Mesenchymal stem cell (in vitro differentiated cells and primary cell): ENCODE measurements at regions not wholly inside any gene's neighbourhood (a gene's known extent, or its start where the extent isn't known, plus 50 kb on each side); places are given as distances from the start of the nearest gene placed in this dataset.
A peak's percentile ranks its signal among the peaks of the same experiment; 100 is the strongest.
"Not testable (repeated sequence)": the region's sequence is repeated elsewhere in the genome, so short reads cannot be mapped to it uniquely, and the experiment has no call there.

ENCODE experiments used
- DNase-seq: peaks from one replicate; pipeline ENCODE4 v3.0.0-alpha.2; 2013
- H2AFZ ChIP-seq: one replicate; pipeline ENCODE4 v1.6.1; 2013; ENCODE audit warnings: low read depth, mild to moderate bottlenecking, control low read depth, inconsistent platforms, low read length, moderate library complexity
- H2AK5ac ChIP-seq: 2 replicates; pipeline ENCODE4 v1.6.1; 2013; ENCODE audit warnings: low read length, moderate library complexity, mild to moderate bottlenecking, inconsistent platforms; ENCODE audit not compliant: severe bottlenecking
- H2BK120ac ChIP-seq: one replicate; pipeline ENCODE4 v1.6.1; 2013; ENCODE audit warnings: low read depth, mild to moderate bottlenecking, inconsistent platforms, low read length, moderate library complexity
- H2BK12ac ChIP-seq, 2 experiments: one replicate each; pipeline ENCODE4 v1.6.1; 2013; ENCODE audit warnings: inconsistent platforms in 2 of 2, low read length in 2 of 2, mild to moderate bottlenecking in 2 of 2, moderate library complexity in 2 of 2, control low read depth in 1 of 2
- H2BK15ac ChIP-seq: one replicate; pipeline ENCODE4 v1.6.1; 2013; ENCODE audit warnings: mild to moderate bottlenecking, low read depth, inconsistent platforms; ENCODE audit not compliant: poor library complexity, severe bottlenecking
- H2BK5ac ChIP-seq: 2 replicates; pipeline ENCODE4 v1.6.1; 2013; ENCODE audit warnings: low read depth, mild to moderate bottlenecking, low read length, control low read depth, inconsistent platforms; ENCODE audit not compliant: poor library complexity, severe bottlenecking
- H3K14ac ChIP-seq, 2 experiments: one replicate each; pipeline ENCODE4 v1.6.1; 2013; ENCODE audit warnings: inconsistent platforms in 2 of 2, low read length in 2 of 2, control low read depth in 1 of 2, mild to moderate bottlenecking in 1 of 2, moderate library complexity in 1 of 2
- H3K18ac ChIP-seq, 2 experiments: one replicate each; pipeline ENCODE4 v1.6.1; 2013; ENCODE audit warnings: inconsistent platforms in 2 of 2, low read length in 2 of 2, control low read depth in 1 of 2, low read depth in 1 of 2, mild to moderate bottlenecking in 1 of 2
- H3K23ac ChIP-seq, 2 experiments: one replicate each; pipeline ENCODE4 v1.6.1; 2013; ENCODE audit warnings: inconsistent platforms in 2 of 2, low read length in 2 of 2, mild to moderate bottlenecking in 2 of 2, moderate library complexity in 2 of 2, control low read depth in 1 of 2
- H3K27ac ChIP-seq: 2 replicates; pipeline ENCODE4 v1.5.1; 2013; ENCODE audit warnings: mild to moderate bottlenecking, moderate library complexity, low read length, control low read depth, inconsistent platforms; ENCODE audit not compliant: poor library complexity, severe bottlenecking
- H3K27me3 ChIP-seq, 2 experiments: 2 replicates each; pipeline versions ENCODE4 v1.6.1 to v1.7.0; 2013; ENCODE audit warnings: low read length in 2 of 2, mild to moderate bottlenecking in 2 of 2, moderate library complexity in 2 of 2, control low read depth in 1 of 2, inconsistent platforms in 1 of 2; ENCODE audit not compliant: control insufficient read depth in 1 of 2, insufficient read depth in 1 of 2
- H3K36me3 ChIP-seq, 2 experiments: 2 replicates each; pipeline versions ENCODE4 v1.6.1 to v1.7.0; 2013; ENCODE audit warnings: low read length in 2 of 2, control low read depth in 1 of 2, inconsistent platforms in 1 of 2, low read depth in 1 of 2, mild to moderate bottlenecking in 1 of 2; ENCODE audit not compliant: insufficient read depth in 2 of 2, control insufficient read depth in 1 of 2
- H3K4ac ChIP-seq, 2 experiments: one replicate each; pipeline ENCODE4 v1.6.1; 2013; ENCODE audit warnings: inconsistent platforms in 2 of 2, low read length in 2 of 2, mild to moderate bottlenecking in 2 of 2, moderate library complexity in 2 of 2, control low read depth in 1 of 2, low read depth in 1 of 2
- H3K4me1 ChIP-seq: 2 replicates; pipeline ENCODE4 v1.6.1; 2013; ENCODE audit warnings: low read depth, low read length, control low read depth; ENCODE audit not compliant: control insufficient read depth, insufficient read depth
- H3K4me2 ChIP-seq: 2 replicates; pipeline ENCODE4 v1.6.1; 2013; ENCODE audit warnings: low read length, mild to moderate bottlenecking, inconsistent platforms; ENCODE audit not compliant: poor library complexity, severe bottlenecking
- H3K4me3 ChIP-seq, 2 experiments: 2 replicates each; pipeline versions ENCODE4 v1.5.1 to v1.7.0; 2013; ENCODE audit warnings: low read length in 2 of 2, mild to moderate bottlenecking in 2 of 2, control low read depth in 1 of 2, low read depth in 1 of 2; ENCODE audit not compliant: insufficient read depth in 1 of 2
- H3K79me1 ChIP-seq: replicated peaks from 2 replicates; pipeline ENCODE4 v1.6.1; 2013; ENCODE audit warnings: mild to moderate bottlenecking, control low read depth, low read length, inconsistent platforms; ENCODE audit not compliant: poor library complexity, severe bottlenecking
- H3K9ac ChIP-seq: 2 replicates; pipeline ENCODE4 v1.7.0; 2013; ENCODE audit warnings: mild to moderate bottlenecking, low read length, moderate library complexity
- H3K9me3 ChIP-seq: 2 replicates; pipeline ENCODE4 v1.7.0; 2013; ENCODE audit warnings: mild to moderate bottlenecking, low read length; ENCODE audit not compliant: control insufficient read depth
- H4K8ac ChIP-seq: one replicate; pipeline ENCODE4 v1.6.1; 2013; ENCODE audit warnings: inconsistent platforms, mild to moderate bottlenecking, low read length, moderate library complexity
- H4K91ac ChIP-seq: one replicate; pipeline ENCODE4 v1.6.1; 2013; ENCODE audit warnings: mild to moderate bottlenecking, low read length, inconsistent platforms
- WGBS: methylation state at CpG from one replicate; pipeline ENCODE4 v1.1.7; 2013; ENCODE audit warnings: mixed read lengths; 5-methylcytosine and 5-hydroxymethylcytosine counted together

- not testable (repeated sequence) for H3K4ac ChIP-seq, H3K27me3 ChIP-seq, H3K4me1 ChIP-seq, H2AK5ac ChIP-seq, H3K18ac ChIP-seq, H4K91ac ChIP-seq, H3K9ac ChIP-seq, H3K36me3 ChIP-seq, DNase-seq, H2BK12ac ChIP-seq, H3K23ac ChIP-seq, H2BK5ac ChIP-seq, H3K14ac ChIP-seq, H2AFZ ChIP-seq, H3K4me2 ChIP-seq, H4K8ac ChIP-seq, H2BK15ac ChIP-seq, H3K9me3 ChIP-seq, H3K79me1 ChIP-seq, H3K27ac ChIP-seq, H2BK120ac ChIP-seq, H3K4me3 ChIP-seq
- WGBS: 92% methylated on average over 3 of the region's 4 CpGs
Measured at GRCh38 chr16:29087673-29088072, 102.8 kb downstream of the LAT start.

DNA sequence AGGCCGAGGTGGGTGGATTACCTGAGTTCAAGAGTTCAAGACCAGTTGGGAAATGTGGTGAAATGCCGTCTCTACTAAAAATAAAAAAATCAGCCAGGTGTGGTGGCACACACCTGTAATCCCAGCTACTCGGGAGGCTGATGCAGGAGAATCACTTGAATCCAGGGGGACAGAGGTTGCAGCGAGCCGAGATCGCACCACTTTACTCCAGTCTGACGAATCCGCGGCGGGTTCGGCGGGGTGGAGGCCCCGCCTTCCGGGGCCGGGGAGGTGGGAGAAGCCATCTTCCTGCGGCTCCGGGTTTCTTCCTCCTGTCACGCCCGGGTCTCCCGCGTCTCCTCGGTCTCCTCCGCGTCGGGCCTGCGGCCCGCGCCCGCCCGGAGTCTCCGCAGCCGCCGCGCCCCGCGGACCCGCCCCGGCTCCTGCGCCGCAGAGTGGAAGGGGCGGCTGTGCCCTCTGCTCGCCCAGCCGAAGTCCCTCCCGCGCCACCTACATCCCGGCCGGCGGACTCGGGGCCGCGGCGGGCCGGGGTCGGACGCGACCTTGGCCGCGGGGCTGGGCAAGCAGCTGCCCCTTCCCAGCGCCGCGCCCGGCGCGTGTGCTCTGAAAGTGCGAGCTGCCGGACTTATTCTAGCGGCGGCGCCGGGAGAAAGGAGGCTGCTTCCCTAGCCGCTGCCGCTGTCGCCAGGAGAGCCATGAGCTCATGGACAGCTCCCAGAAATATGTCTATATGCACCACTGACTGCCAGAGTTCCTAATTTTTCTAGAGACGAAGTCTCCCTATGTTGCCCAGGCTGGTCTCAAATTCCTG lies 97.2 kb downstream of the LAT start:
- H3K4ac ChIP-seq, H2BK5ac ChIP-seq, H2BK12ac ChIP-seq, H4K91ac ChIP-seq, H2BK15ac ChIP-seq, H2AK5ac ChIP-seq, H3K14ac ChIP-seq, H3K18ac ChIP-seq, H3K9ac ChIP-seq, H2AFZ ChIP-seq, H2BK120ac ChIP-seq, H3K27me3 ChIP-seq, H3K23ac ChIP-seq, H3K36me3 ChIP-seq, H3K4me1 ChIP-seq, H3K9me3 ChIP-seq, H4K8ac ChIP-seq, H3K27ac ChIP-seq, H3K79me1 ChIP-seq: not testable (repeated sequence)
- DNase-seq: peak; percentile 46
- peak overlapping the region; percentile 5 for H3K4me2 ChIP-seq
- H3K4me3 ChIP-seq: peak overlapping the region in 1 of 2 experiments; percentile 44
- 51% methylated on average over 4 of the region's 74 CpGs for whole genome bisulfite sequencing

DNA sequence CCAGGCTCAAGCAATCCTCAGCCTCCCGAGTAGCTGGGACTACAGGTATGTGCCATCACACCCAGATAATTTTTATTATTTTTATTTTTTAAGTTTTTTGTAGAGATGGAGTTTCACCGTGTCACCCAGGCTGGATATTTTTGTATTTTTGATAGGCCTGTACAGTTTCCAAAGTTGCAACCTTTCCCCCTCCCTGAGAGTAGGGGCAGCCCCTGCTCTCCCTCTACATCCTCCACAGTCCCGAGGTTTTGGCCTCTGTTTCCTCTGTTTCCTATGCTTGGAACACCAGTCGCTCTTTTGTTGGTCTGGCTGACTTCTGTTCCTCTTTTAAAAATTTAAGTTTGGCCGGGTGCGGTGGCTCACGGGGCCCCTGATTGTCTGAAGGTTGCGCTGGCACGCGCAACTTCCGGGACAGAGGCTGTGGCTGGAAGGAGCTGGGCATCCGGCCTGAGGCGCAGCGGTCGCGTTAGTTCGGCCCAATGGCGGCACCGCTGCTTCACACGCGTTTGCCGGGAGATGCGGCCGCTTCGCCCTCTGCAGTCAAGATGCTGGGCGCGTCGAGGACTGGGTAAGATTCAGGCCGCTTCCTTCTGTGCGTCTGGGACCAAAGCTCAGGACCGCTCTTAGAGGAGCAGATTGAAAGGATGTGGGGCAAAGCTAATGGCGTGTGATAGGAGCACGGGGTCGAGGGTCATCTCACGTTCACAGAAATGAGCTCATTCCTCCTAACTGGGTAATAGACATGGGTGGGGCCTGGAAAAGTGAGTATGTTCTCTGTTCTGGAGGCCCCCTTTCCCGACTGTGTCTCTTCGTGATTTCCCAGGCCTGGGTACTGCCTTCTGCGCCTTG lies 89.9 kb downstream of the LAT start:
- WGBS: 75% methylated on average over 24 of the region's 38 CpGs
- H3K18ac ChIP-seq, H2BK15ac ChIP-seq, H2AFZ ChIP-seq, H3K27me3 ChIP-seq, H4K91ac ChIP-seq, H3K27ac ChIP-seq, H2BK120ac ChIP-seq, H2BK12ac ChIP-seq, H3K79me1 ChIP-seq, H3K14ac ChIP-seq, H3K4me1 ChIP-seq, H3K23ac ChIP-seq, H3K36me3 ChIP-seq, H2AK5ac ChIP-seq, H3K4ac ChIP-seq, H3K4me2 ChIP-seq, H4K8ac ChIP-seq, H2BK5ac ChIP-seq, DNase-seq, H3K9me3 ChIP-seq: not testable (repeated sequence)
- Histone ChIP-seq H3K9ac (peak overlapping the region; percentile 82), H3K4me3 (peak overlapping the region in 1 of 2 experiments; percentile 76)

DNA sequence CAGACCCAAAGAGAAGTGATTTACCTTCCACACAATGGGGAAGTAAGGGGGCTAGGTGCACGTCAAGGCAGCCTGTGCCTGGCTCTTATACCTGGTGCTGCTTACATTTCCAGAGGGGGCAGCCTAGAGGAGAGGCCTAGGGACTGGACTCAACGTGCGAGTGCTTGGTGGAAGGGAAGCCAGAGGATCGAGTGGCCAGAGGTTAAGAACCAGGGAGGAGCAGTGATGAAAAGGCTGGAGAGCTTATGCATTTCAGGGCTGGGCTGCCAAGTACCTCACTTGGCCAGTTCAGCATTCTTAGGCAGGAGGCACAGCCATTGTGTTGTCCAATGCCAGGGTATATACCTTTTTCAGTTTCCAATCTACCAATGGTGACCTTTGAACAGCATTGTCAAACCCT lies 77.4 kb downstream of the LAT start:
- not testable (repeated sequence) for H2AK5ac ChIP-seq, H3K4ac ChIP-seq, H3K27me3 ChIP-seq, H3K36me3 ChIP-seq, H4K91ac ChIP-seq, H2BK15ac ChIP-seq, H3K14ac ChIP-seq, H3K4me1 ChIP-seq, H3K9ac ChIP-seq, H3K27ac ChIP-seq, H3K4me2 ChIP-seq, H3K18ac ChIP-seq, DNase-seq, H3K9me3 ChIP-seq, H3K4me3 ChIP-seq, H2BK5ac ChIP-seq, H2AFZ ChIP-seq, H3K79me1 ChIP-seq, H3K23ac ChIP-seq, H2BK120ac ChIP-seq, H4K8ac ChIP-seq, H2BK12ac ChIP-seq
- no CpG with 5 or more reads among the region's 4 CpGs for WGBS
